ENCODE measurements at regions not wholly inside any gene's neighbourhood (a gene's known extent, or its start where the extent isn't known, plus 50 kb on each side); places are given as distances from the start of the nearest gene placed in this dataset.

DNA sequence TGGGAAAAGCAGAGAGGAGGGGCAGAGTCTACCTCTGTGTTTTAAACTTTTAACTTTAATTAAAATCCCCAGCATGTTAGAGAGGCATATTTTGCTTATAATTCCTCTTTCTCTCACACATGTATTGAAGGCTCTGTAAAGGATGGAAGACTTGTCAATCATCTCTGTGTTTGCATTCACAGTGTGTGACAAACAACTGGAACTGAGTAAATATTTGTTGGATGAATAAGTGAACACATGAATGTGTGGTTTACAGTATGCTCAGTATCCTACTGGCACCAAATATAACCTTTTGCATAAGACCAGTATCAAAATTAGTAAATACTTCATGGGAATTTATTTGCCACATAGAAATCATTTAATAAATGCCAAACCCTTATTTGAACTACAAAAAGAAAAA lies 829.0 kb downstream of the GRID1 start:
- TF ChIP-seq, protein P1, sequence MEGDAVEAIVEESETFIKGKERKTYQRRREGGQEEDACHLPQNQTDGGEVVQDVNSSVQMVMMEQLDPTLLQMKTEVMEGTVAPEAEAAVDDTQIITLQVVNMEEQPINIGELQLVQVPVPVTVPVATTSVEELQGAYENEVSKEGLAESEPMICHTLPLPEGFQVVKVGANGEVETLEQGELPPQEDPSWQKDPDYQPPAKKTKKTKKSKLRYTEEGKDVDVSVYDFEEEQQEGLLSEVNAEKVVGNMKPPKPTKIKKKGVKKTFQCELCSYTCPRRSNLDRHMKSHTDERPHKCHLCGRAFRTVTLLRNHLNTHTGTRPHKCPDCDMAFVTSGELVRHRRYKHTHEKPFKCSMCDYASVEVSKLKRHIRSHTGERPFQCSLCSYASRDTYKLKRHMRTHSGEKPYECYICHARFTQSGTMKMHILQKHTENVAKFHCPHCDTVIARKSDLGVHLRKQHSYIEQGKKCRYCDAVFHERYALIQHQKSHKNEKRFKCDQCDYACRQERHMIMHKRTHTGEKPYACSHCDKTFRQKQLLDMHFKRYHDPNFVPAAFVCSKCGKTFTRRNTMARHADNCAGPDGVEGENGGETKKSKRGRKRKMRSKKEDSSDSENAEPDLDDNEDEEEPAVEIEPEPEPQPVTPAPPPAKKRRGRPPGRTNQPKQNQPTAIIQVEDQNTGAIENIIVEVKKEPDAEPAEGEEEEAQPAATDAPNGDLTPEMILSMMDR (IDR thresholded peaks at IDR 0.05; ENCODE audit: low read depth, low read length), result no peak
- no peak for TF ChIP-seq POLR2A (IDR thresholded peaks at IDR 0.05; ENCODE audit: extremely low read depth, insufficient read length)
- TF ChIP-seq, protein P2, sequence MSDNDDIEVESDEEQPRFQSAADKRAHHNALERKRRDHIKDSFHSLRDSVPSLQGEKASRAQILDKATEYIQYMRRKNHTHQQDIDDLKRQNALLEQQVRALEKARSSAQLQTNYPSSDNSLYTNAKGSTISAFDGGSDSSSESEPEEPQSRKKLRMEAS (IDR thresholded peaks at IDR 0.05; ENCODE audit: low read depth, low read length), result no peak
